GM19463 (cell line): ENCODE measurements at regions not wholly inside any gene's neighbourhood (a gene's known extent, or its start where the extent isn't known, plus 50 kb on each side); places are given as distances from the start of the nearest gene placed in this dataset.
"Not testable (repeated sequence)": the region's sequence is repeated elsewhere in the genome, so short reads cannot be mapped to it uniquely, and the experiment has no call there.

ENCODE experiments used
- ATAC-seq: cut with Tn5 transposase; IDR thresholded peaks from one replicate; pipeline ENCODE4 v1.9.1; 2021; ENCODE audit warnings: mild to moderate bottlenecking, moderate library complexity; ENCODE audit not compliant: unreplicated experiment

DNA sequence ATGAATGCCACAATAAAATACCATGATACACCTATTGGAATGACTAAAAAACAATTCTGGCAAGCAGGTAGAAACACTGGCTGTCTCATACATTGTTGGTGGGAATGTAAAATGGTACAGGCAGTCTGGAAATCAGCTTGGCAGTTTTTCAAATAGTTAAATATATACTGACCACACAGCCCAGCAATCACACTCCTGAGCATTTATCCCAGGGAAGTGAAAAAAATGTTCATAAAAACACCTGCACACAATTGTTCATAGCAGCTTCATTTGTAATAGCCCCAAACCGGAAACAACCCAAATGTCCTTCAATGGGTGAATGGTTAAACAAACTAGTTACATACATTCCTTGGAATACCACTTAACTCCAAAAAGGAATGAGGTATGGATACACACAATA, 137.2 kb downstream of the TFCP2L1 start:
- ATAC-seq, result no peak

DNA sequence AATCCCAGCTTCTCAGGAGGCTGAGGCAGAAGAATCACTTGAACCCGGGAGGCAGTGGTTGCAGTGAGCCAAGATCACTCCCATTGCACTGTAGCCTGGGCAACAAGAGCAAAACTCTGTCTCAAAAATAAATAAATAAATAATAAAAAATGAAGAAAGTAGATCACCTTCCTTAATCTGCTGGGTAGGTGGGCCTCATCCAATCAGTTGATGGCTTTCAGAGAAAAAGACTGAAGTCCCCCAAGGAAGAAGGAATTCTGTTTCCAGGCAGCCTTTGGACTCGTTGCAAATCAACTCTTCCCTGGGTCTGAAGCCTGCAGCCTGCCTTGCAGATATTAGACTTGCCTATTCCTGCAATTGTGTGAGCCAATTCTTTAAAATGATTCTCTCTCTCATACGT, 136.5 kb downstream of the TFCP2L1 start:
- no peak for ATAC-seq

DNA sequence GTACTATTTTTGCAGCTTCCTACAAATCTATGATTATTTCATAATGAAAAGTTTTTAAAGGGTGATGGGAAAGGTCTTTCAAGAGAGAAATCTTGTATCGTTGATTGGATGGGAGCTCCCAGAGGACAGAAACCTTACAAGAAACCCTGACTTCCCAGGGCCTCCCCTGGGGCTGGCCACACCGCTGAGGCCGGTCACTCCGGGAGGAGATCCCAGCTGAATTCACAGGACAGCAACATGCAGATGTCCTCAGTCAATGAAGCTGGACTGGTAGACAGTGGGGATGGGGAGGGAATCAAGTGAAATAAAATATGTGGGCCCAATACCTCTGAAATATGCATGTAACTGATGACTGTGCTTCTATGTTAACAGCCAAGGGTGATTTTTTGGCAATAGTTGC, 135.6 kb downstream of the TFCP2L1 start:
- no peak for ATAC-seq

DNA sequence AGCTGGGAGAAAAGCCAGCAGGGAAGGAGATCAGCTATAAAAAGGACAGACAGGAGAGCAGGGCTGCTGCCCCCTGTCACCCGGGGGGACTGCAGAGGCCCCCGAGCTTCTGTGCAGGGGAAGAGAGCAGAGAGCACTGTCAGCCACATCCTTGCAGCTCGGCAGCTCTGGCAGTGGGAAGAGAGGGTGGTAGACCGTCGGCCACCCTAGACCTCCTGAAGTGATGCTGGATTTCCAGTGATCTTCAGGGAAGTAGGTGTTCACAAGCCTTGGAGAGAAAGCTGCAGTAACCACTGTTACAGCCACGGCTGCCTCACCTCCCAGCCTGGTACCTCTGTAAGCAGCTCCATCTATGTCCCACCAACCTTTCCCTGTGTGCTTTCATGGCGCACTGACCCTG, 134.9 kb downstream of the TFCP2L1 start:
- ATAC-seq, result no peak

DNA sequence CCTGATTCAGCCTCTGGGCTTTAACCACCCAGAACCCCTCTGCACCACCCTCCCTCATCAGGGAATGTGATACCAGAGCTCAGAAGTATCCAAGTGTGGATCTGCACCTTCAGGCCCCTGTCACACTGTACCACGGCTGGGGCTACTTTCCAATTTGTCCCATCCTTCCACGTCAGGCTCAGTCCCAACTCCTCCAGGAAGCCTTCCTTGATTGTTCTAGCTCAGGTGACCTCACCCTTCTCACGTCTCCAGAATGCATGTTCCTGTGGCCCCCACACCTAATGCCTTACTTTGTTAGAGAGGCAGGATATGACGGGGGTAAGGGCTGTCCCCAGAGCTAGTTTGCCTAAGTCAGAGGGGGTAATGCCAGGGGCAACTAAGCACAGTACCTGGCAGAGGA, 134.3 kb downstream of the TFCP2L1 start:
- ATAC-seq, result no peak

DNA sequence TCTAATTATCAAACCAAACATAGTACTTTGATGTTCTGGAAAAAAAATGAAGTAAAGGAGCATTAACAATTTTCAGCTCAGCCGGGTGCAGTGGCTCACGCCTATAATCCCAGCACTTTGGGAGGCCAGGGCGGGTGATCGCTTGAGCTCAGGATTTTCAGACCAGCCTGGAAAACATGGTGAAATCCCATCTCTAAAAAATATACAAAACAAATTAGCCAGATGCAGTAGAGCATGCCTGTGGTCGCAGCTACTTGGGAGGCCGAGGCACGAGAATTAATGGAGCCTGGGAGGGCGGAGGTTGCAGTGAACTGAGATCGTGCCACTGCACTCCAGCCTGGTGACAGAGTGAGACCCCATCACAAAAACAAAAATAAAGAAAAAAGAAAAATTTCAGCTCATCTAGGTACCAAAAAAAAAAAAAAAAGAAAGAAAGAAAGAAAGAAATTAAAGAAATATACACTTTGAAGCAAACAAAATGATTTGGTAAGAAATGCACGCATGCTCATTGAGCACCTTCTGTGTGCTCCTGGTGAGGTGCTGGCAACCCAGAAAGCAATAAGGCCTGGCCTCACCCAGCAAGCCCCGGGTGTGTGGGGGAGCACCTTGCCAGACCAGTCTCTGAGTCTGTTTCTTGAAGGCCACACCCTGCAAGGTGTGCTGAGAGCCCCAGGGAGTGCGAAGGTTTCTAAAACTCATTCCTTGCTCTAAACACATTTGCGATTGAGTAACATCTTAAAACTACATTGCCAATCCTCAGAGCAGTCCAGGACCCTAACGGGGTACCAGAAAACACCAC, 133.5 kb downstream of the TFCP2L1 start:
- ATAC-seq, result no peak

DNA sequence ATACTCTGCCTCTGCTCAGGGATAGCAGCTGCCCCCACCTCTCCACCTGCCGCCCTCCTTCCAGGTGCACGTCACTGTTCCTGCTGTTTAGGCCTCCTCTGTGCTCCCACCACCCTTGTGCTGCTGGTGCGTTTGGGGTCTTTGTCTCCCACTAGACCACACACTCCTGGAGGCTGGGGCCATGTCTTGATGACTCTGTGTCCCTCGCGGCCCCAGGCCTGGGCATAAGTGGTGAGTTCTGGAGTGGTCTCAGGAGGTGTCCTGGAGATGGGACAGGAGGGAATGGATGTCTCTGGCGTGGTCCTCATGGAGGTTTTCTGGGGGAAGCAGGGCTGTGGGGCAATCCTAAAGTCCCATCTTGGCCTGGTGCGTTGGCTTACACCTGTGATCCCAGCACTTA, 132.1 kb downstream of the TFCP2L1 start:
- no peak for ATAC-seq

DNA sequence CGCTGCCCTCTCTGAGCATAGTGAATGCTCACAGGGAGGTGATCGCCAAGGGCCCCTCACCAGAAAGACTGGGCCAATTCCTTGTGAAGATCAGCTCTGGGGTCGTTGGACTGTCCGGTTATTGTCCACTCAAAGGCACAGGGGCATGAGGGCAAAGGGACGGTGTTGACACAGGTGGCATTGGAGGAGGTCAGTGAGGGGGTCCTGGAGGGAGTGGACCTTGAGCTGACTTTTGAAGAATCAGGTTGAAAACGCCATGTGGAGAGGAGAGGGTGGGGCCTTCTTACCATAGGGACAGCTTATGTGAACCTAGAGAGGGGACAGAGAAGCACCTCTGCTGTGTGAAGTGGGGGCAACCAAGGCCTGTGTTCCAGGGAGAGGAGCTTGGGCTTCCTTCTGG, 131.5 kb downstream of the TFCP2L1 start:
- no peak for ATAC-seq

DNA sequence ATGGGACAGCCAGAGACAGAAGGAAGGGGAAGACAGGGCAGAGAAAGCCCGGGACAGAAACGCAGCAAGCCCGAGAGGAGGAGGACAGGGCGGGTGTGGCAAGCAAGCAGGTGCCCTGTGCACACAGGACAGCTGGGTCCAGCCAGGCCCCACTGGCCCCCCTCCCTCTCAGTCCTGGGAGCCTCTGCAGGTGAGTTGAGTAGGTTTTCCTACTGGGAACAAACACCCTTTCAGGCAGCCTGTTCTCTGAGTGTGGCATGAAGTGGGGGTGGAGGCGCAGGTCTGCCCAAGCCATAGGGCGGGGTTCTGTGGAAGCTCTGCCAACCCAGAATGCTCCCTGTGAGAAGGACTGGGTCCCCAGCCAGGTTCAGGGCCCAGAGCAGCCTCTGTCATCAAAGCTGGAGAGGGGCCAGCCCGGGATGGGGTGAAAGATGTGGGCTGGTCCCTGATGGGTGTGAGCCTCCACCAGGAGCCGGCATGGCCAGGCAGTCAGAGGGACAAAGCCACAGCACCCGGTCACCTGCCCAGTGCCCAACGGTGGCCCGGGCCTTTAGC, 129.4 kb downstream of the TFCP2L1 start:
- ATAC-seq, result no peak

DNA sequence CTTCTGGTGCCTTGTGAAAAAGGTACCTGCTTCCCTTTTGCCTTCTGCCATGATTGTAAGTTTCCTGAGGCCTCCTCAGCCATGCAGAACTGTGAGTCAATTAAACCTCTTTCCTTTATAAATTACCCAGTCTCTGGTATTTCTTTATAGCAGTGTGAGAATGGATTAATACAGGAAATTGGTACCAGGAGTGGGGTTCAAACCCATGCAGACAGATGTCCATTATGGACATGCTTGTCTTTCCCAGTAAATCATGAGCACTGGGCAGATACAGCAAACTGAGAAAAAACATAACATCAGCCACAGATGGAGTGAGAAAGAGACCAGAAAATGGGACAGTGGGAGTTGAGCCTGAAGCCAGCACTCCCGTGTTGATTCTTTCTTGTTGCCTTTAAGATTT, 127.5 kb downstream of the TFCP2L1 start:
- not testable (repeated sequence) for ATAC-seq

DNA sequence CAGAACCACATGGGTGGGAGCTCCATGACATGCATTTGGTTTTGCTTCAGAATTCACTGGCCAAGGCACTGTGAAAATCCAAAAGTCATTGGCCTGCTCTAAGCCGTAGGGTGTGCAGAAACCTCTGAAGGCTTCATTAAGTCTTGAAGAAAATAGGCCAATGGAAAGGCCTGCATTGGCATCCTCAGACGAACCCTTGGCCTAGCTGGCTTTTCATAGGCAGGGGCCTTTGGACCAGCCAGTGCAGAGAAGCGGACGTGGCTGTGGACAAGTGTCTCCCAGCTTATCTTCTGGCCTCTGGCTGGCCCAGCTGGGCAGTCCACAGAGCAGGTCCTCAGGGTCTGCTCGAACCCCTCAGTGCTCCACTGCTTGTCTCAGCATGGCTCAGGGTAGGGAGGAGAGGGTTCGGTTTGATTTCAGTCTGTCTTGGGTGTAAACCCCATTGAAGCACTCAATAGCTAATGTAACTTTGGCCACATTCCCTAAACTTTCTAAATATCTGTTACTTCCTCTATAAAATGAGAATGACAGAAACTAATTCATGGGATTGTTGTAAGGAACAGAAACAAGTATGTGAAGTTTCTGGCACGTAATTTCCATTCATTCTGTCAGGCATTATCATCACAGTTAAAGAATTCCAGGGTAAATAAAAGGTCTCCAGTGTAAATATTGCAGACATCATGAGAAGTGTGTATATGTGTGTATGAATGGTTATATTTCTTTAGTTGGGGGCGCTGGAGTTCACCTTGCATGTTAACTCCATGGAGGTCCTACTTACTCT, 125.5 kb downstream of the TFCP2L1 start:
- no peak for ATAC-seq

DNA sequence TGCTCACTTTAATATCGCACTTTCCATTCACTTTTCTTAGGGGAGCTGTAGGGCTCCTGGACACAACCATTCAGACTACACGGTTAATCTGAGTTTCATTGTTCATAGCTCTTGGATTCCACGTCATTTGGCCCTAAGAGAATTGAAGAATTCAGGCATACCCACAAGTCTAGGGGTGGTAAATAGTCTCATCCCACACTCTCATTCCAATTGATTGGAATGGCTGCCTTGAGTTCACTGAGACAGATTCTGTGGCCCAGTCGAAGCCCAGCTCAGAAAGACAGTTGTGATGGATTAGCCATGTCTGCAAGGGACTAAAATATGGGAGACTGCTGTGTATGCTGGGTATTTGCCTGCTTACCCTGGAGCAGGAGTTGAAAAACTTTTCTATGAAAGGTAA, 124.6 kb downstream of the TFCP2L1 start:
- no peak for ATAC-seq

DNA sequence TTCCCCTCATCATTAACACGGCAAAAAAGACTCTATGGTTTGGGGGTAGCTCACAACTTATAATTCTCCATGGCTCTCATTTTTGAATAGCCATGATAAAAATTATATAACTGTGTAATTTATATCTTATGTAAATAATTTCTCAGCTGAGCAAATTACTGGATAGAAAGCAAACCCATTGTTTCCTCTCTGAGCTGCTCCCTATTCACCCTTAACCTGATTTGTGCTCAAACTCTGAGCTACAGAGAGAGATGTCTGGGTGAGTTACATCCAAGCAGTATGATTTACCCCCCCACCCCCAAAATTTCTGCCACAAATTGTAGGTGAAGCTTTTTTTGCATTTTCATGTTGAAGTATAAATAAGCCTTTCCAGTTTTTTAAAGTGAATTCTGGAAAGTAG, 123.7 kb downstream of the TFCP2L1 start:
- ATAC-seq, result no peak

DNA sequence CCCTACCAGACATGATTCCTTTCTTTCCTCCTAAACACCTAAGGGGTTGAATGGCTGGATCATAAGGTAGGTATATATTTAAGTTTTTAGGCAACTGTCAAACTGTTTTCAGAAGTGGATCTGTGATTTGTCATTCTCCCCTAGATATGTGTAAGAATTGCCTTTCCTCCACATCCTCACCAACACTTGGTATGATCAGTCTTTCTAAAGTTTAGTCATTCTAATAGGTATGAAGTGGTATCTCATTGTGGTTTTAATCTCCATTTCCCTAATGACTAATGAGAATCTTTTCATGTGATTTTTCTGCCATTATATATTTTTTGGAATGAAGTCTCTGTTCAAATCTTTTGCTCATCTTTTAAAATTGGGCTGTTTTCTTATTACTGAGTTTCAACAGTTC, 122.1 kb downstream of the TFCP2L1 start:
- no peak for ATAC-seq

DNA sequence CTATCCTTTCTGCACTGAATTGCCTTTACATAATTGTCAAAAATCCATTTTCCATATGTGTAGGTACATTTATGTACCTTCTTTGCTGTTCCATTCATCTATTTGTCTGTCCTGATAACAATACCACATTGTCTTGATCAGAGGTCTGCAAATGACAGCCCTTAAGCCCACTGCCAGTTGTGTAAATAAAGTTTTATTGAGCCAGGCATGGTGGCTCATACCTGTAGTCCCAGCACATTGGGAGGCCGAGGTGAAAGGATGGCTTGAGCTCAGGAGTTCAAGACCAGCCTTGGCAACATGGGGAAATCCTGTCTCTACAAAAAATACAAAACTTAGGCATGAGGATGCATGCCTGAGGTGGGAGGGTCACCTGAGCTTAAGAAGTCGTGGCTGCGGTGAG, 121.0 kb downstream of the TFCP2L1 start:
- no peak for ATAC-seq

DNA sequence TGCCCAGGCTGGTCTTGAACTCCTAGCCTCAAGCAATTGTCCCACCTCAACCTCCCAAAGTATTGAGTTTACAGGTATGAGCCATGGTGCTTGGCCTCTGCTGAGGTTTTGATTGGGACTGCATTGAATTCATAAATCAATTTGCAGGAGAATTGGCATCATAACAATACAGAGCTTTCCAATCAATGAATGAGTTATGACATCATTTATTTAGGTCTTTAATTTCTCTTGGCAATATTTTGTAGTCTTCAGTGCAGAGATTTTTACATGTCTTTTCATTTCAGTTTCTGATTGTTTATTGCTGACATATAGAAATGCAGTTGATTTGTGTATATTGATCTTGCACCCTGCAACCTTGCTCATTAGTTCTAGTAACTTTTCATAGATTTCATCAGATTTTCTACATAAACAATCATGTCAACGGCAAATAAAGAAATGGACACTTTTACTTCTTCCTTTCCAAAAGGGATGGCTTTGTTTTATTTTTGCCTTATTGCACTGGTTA, 119.9 kb downstream of the TFCP2L1 start:
- ATAC-seq, result no peak
